GM23248 (cell line): ENCODE measurements at regions not wholly inside any gene's neighbourhood (a gene's known extent, or its start where the extent isn't known, plus 50 kb on each side); places are given as distances from the start of the nearest gene placed in this dataset.

Experiments
- EZH2 ChIP-seq: fragments of 200-600 bp; sonication (generic); IDR thresholded peaks from 2 replicates; pipeline ENCODE4 v1.6.1; 2018; ENCODE audit warnings: antibody characterized with exemption, mild to moderate bottlenecking; ENCODE audit not compliant: insufficient read depth, poor library complexity, severe bottlenecking
- EZH2phosphoT487 ChIP-seq: fragments of 200-600 bp; sonication (generic); IDR thresholded peaks from 2 replicates; pipeline ENCODE4 v1.6.1; 2018; ENCODE audit warnings: antibody characterized with exemption, moderate library complexity, mild to moderate bottlenecking, low read depth; ENCODE audit not compliant: insufficient read depth

- no peak for TF ChIP-seq EZH2phosphoT487
- TF ChIP-seq EZH2: no peak
Measured at GRCh38 chrX:10714531-10714930, 94.1 kb upstream of the MID1 start.
